ENCODE measurements at regions not wholly inside any gene's neighbourhood (a gene's known extent, or its start where the extent isn't known, plus 50 kb on each side); places are given as distances from the start of the nearest gene placed in this dataset.

GRCh38 chr12:4118017-4118510 lies 155.5 kb upstream of the CCND2 start:
- H3K4me1 Mint-ChIP-seq, result peaks cover 29 to 35% (median 32%) of the 10 kb centered on the region in 3 donors
- H3K4me3 Mint-ChIP-seq, result peak overlapping the region; percentile 30 to 90 (median 79)
- H3K27me3 Mint-ChIP-seq, result peaks cover 7% of the 10 kb centered on the region
- no peaks in the 10 kb centered on the region for H3K36me3 Mint-ChIP-seq
- H3K9me3 Mint-ChIP-seq, result no peaks in the 10 kb centered on the region
- peak overlapping the region; percentile 58 to 97 (median 95) for H3K27ac Mint-ChIP-seq

DNA sequence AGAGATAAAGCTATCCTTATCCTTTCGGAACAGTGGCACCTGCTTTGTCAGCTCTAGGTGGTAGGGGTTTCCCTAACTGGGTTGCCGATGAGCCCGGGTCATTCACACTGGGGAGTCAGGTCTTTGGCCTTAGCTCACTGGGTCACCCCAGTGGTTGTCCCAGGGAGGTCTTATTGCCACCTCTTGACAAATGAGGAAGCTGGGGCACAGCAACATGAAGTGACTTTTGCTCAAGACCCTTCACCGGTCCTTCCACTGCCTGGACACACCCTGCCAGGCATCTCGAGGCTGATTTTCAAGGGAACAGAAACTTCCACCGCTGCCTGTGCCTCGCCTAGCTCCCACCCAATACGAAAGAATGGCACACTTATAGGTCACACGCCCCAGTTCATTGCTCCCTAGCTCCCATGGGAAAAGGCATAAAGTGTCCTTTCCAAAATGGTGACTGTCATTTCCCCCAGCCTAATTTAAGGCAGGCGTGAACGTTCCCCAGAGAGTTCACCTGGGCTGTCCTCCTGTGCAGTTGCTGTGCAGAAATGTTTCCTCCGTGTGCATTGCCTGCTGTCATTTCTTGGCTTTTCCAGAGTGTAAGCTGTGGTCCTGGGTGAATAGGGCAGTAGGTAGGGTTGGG lies 156.1 kb upstream of the CCND2 start:
- peak overlapping the region; percentile 30 to 90 (median 79) for H3K4me3 Mint-ChIP-seq
- peak overlapping the region in 2 of 3 donors; percentile 58 to 97 for H3K27ac Mint-ChIP-seq
- H3K9me3 Mint-ChIP-seq, result no peaks in the 10 kb centered on the region
- peaks cover 29 to 35% (median 32%) of the 10 kb centered on the region in 3 donors for H3K4me1 Mint-ChIP-seq
- peaks cover 9% of the 10 kb centered on the region for H3K27me3 Mint-ChIP-seq
- H3K36me3 Mint-ChIP-seq, result no peaks in the 10 kb centered on the region

DNA sequence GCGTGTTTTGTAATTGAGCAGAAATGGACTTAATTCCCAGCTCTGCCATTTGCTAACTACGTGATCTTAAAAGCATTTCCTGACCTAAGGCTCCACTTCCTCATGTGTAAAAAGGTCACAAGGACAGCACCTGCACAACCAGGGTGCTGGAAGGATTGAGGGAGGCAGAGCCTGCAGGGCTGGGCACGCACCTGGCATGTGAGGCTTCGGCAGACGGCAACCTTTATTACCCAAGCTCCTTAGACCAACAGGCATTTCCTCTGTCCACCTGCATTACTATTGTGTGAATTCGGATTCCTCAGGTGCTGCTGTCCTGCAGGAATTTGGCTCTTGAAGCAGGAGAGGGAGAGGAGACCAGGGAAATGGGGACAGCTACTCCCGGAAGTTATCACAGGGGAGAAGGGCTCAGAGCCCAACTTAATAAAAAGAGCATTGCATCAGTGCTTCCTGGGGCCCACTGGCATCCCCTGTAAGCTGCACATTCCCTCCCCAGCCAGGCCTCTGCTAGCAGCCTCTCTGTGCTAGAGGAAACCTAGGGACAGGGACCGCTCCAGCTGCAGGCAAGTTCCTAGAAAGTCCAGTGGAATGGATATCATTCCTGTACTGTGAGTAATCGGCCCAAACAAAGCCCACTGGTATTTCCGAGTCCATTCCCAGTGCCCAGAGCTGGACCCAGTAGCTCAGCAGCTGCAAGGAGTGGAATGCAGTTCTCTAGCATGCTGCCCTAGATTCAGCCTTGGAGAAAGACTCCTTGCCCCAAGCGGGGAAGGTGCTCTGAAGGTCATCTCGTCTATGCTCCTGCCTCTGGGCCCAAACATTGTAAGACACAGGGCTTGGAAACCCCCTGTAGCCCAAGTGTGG lies 157.1 kb upstream of the CCND2 start:
- H3K4me3 Mint-ChIP-seq, result peak overlapping the region in 1 of 4 donors; percentile 17
- no peaks in the 10 kb centered on the region for H3K36me3 Mint-ChIP-seq
- peaks cover 29 to 35% (median 31%) of the 10 kb centered on the region in 3 donors for H3K4me1 Mint-ChIP-seq
- H3K27me3 Mint-ChIP-seq, result peaks cover 11% of the 10 kb centered on the region
- H3K9me3 Mint-ChIP-seq, result no peaks in the 10 kb centered on the region
- H3K27ac Mint-ChIP-seq, result peak overlapping the region in 1 of 3 donors; percentile 71

- H3K27me3 Mint-ChIP-seq, result peaks cover 13% of the 10 kb centered on the region
- no peaks in the 10 kb centered on the region for H3K36me3 Mint-ChIP-seq
- H3K4me1 Mint-ChIP-seq, result peaks cover 21 to 35% (median 27%) of the 10 kb centered on the region in 3 donors
- no peaks in the 10 kb centered on the region for H3K9me3 Mint-ChIP-seq
- peak overlapping the region in 1 of 4 donors; percentile 80 for H3K4me3 Mint-ChIP-seq
- H3K27ac Mint-ChIP-seq, result peak overlapping the region in 2 of 3 donors; percentile 56 to 71
Measured at GRCh38 chr12:4115570-4115969, 158.0 kb upstream of the CCND2 start.

DNA sequence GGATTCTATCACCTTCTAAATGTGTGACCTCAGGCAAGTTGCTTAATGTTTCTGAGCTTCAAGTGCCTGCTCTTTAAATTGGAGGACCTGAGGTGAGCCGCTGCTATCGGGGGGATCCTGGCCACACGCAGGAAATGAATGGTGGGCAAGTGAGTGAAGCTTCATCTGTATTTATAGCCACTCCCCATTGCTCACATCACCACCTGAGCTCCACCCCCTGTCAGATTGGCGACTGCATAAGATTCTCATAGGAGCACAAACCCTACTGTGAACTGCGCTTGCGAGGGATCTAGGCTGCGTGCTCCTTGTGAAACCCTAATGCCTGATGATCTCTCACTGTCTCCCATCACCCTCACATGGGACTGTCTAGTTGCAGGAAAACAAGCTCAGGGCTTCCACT lies 158.6 kb upstream of the CCND2 start:
- Mint-ChIP-seq H3K27ac (peak overlapping the region in 1 of 3 donors; percentile 18), H3K36me3 (no peaks in the 10 kb centered on the region), H3K27me3 (peaks cover 13% of the 10 kb centered on the region), H3K4me3 (no peak overlapping the region), H3K4me1 (peaks cover 21 to 35% (median 27%) of the 10 kb centered on the region in 3 donors), H3K9me3 (no peaks in the 10 kb centered on the region)

- H3K27me3 Mint-ChIP-seq, result peaks cover 6% of the 10 kb centered on the region
- H3K9me3 Mint-ChIP-seq, result no peaks in the 10 kb centered on the region
- H3K4me1 Mint-ChIP-seq, result peaks cover 6 to 18% (median 11%) of the 10 kb centered on the region in 3 donors
- H3K27ac Mint-ChIP-seq, result no peak overlapping the region
- no peak overlapping the region for H3K4me3 Mint-ChIP-seq
- no peaks in the 10 kb centered on the region for H3K36me3 Mint-ChIP-seq
Measured at GRCh38 chr12:4112734-4113325, 160.7 kb upstream of the CCND2 start.

DNA sequence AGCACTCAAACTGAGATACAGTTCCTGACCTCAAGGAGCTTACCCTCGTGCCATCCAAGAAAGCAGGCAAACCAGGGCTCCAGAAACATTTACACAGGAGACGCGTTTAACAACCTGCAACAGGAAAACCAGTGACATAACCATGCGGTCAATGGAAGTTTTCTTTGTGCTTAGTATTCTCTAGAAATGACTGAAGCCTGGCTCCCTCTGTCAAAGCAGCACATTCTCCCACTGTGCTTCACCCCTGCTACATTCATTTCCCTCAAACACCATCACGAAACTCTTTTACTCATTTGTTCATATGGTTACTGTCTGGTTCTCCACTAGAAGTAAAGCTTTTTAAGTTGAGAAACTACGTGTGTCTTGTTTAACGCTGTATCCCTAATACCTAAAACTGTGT lies 161.3 kb upstream of the CCND2 start:
- H3K4me3 Mint-ChIP-seq, result no peak overlapping the region
- H3K27me3 Mint-ChIP-seq, result peaks cover 6% of the 10 kb centered on the region
- peaks cover 9 to 17% (median 14%) of the 10 kb centered on the region in 3 donors for H3K4me1 Mint-ChIP-seq
- no peak overlapping the region for H3K27ac Mint-ChIP-seq
- H3K9me3 Mint-ChIP-seq, result no peaks in the 10 kb centered on the region
- no peaks in the 10 kb centered on the region for H3K36me3 Mint-ChIP-seq

DNA sequence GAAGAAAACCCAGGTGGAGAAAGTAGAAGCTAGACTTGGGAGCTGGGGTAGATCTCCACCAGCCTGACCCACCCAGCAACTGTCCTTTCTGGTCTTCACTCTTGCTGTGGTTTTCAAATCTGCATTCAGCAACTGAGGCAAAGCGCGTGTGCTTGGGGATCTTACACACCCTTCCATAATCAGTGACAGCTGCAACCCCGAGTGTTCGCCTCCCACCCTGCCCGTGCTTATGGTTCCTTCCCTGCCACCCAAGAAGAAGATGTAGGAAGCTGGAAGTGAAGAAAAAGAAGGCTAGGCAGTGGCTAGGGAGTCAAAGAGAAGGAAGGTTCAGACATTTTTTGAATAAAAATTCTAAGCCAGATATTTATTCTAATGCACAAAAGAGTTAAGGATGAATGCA lies 162.6 kb upstream of the CCND2 start:
- Mint-ChIP-seq H3K9me3 (no peaks in the 10 kb centered on the region), H3K27ac (no peak overlapping the region), H3K27me3 (peaks cover 8% of the 10 kb centered on the region), H3K4me1 (peaks cover 11 to 15% (median 13%) of the 10 kb centered on the region in 3 donors), H3K4me3 (no peak overlapping the region), H3K36me3 (no peaks in the 10 kb centered on the region)

DNA sequence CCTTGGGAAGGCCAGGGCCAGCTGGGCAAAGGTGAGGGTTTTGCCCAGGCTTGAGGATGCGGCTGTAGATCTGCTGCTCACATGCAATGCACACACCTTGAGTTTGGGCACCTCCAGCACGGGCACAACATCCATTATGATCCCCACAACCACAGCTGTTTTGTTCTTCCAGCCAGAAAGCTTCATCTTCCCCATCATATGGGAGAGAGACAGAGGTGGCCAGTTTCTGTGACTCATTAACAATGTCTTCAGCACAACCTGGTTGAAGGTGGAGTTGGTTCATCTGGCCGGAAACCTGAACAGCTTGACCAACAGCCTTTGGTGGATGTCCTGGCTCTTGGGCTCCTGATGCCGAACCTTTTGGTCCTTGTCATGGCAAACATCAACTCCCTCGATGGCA lies 163.7 kb upstream of the CCND2 start:
- no peaks in the 10 kb centered on the region for H3K36me3 Mint-ChIP-seq
- H3K27me3 Mint-ChIP-seq, result peaks cover 8% of the 10 kb centered on the region
- H3K4me3 Mint-ChIP-seq, result no peak overlapping the region
- H3K9me3 Mint-ChIP-seq, result no peaks in the 10 kb centered on the region
- no peak overlapping the region for H3K27ac Mint-ChIP-seq
- H3K4me1 Mint-ChIP-seq, result peaks cover 5 to 10% (median 6%) of the 10 kb centered on the region in 3 donors

DNA sequence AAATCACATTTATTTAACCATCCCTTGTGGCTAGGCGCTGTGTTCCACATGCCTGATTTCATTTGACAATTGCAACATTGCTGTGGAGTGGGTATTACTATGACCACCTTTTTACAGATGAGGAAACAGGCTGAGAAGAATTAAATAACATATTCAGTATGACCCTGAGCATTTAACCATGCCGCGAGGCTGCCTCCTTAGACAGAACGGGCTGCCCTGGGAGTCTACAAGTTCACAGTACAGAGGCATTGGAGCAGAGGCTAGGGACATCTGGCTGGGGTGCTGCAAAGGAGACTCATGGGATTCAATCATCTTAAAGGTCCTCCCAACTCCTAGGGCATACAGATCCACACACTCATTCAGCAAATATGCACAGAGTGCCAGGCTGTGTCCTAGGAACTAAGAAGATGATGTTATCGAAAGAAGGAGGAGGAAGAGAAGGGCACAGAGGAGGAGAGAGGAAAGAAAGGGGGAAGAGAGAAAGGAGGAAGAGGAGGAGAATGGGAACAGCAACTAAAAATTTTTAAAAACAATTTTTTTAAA lies 164.7 kb upstream of the CCND2 start:
- H3K9me3 Mint-ChIP-seq, result no peaks in the 10 kb centered on the region
- H3K27ac Mint-ChIP-seq, result no peak overlapping the region
- peaks cover 5 to 9% (median 6%) of the 10 kb centered on the region in 3 donors for H3K4me1 Mint-ChIP-seq
- H3K36me3 Mint-ChIP-seq, result peaks cover under 1% of the 10 kb centered on the region
- peaks cover 8% of the 10 kb centered on the region for H3K27me3 Mint-ChIP-seq
- H3K4me3 Mint-ChIP-seq, result no peak overlapping the region

- Mint-ChIP-seq H3K36me3 (peaks cover 1% of the 10 kb centered on the region), H3K4me3 (no peak overlapping the region), H3K27me3 (peaks cover 8% of the 10 kb centered on the region), H3K4me1 (peaks cover 5 to 9% (median 6%) of the 10 kb centered on the region in 3 donors), H3K9me3 (no peaks in the 10 kb centered on the region), H3K27ac (peak overlapping the region in 1 of 3 donors; percentile 35)
Measured at GRCh38 chr12:4107911-4108697, 165.5 kb upstream of the CCND2 start.

DNA sequence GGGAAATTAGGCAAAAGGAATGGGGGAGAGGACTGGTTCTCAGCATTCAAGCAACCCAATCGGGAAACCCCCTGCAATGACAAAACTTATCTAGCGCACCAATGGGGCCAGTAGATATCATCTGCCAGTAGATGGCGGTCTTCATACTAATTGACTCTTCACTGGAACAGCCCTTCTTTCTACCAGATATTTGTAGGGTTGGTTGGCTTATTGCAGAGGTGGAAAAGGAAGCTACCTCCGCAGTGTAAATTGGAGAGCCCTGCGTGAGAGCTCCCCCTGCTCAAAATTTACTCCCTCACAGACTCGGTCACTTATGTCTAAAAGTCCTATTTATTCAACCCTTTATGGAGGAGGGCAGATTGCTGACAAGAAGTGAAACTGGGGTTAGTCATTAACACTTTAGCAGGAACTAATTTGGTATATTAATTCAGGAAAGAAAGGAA lies 166.1 kb upstream of the CCND2 start:
- H3K27ac Mint-ChIP-seq, result peak overlapping the region in 2 of 3 donors; percentile 1 to 35
- peak overlapping the region in 1 of 4 donors; percentile 49 for H3K4me3 Mint-ChIP-seq
- peaks cover 8% of the 10 kb centered on the region for H3K27me3 Mint-ChIP-seq

DNA sequence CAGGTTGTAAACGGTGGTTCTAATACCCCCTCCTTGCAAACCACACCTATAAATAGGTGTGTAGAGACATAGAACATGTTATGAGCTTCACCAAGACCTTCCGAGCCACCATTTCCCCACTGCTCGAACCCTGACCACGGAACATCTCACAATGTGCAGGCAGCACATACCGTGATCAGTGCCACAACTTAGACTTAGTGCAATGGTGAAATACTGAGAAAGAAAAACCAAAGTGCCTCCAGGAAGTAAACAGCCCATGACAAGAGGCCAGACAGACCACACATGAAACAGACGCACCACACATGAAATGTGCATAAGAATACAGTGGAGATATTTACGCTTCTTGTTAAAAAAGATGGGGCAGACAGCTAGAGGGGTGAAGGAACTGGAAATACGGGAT lies 166.9 kb upstream of the CCND2 start:
- no peak overlapping the region for H3K27ac Mint-ChIP-seq
- H3K9me3 Mint-ChIP-seq, result no peaks in the 10 kb centered on the region

More for the DNA sequence above, 166.1 kb upstream of the CCND2 start:
- Mint-ChIP-seq H3K36me3 (peaks cover 1% of the 10 kb centered on the region), H3K9me3 (no peaks in the 10 kb centered on the region), H3K4me1 (peaks cover 5 to 9% (median 6%) of the 10 kb centered on the region in 3 donors)

DNA sequence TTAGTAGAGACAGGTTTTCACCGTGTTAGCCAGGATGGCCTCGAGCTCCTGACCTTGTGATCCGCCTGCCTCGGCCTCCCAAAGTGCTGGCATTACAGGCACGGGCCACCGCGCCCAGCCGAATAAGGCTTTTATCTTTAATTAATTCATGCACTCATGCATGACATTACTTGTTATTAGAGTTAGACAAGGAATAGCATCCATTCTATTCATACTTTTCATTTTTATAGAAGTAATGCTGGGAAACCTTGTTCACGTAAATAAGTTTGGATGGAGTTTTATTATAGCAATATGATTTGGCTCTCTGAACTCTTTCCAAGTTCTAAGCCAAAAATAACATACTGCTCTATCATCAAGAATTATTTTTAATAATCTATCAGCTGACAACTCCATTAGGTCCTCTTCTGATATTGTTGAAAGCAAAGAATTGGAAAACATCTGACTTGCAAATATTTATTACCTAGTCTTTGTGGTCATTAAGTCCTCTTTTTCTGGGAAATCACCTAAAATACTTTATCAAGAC lies 168.8 kb upstream of the CCND2 start:
- H3K27ac Mint-ChIP-seq, result no peak overlapping the region
- H3K4me3 Mint-ChIP-seq, result no peak overlapping the region
- peaks cover 5 to 9% (median 6%) of the 10 kb centered on the region in 3 donors for H3K4me1 Mint-ChIP-seq
- peaks cover 0 to 1% (median 0%) of the 10 kb centered on the region in 3 donors for H3K9me3 Mint-ChIP-seq
- H3K36me3 Mint-ChIP-seq, result peaks cover 1% of the 10 kb centered on the region
- peaks cover 9% of the 10 kb centered on the region for H3K27me3 Mint-ChIP-seq

More for the DNA sequence above, 166.9 kb upstream of the CCND2 start:
- peaks cover 5 to 9% (median 6%) of the 10 kb centered on the region in 3 donors for H3K4me1 Mint-ChIP-seq
- H3K4me3 Mint-ChIP-seq, result no peak overlapping the region
- H3K36me3 Mint-ChIP-seq, result peaks cover 1% of the 10 kb centered on the region
- peaks cover 7% of the 10 kb centered on the region for H3K27me3 Mint-ChIP-seq

Data from IgD-negative memory B cell (primary cell).